Loucy (cell line): ENCODE measurements at regions not wholly inside any gene's neighbourhood (a gene's known extent, or its start where the extent isn't known, plus 50 kb on each side); places are given as distances from the start of the nearest gene placed in this dataset.

Experiments used
- EZH2phosphoT487 ChIP-seq: fragments of 200-600 bp; IDR thresholded peaks from 2 replicates; pipeline ENCODE4 v1.6.1; 2018; ENCODE audit warnings: antibody characterized with exemption, mild to moderate bottlenecking, moderate library complexity, borderline replicate concordance
- TF ChIP-seq, protein P1 (sequence below): fragments of 200-600 bp; sonication (generic); conservative IDR thresholded peaks from 2 replicates; pipeline ENCODE4 v1.5.1; 2014; ENCODE audit warnings: mild to moderate bottlenecking, antibody characterized with exemption, low read length

DNA sequence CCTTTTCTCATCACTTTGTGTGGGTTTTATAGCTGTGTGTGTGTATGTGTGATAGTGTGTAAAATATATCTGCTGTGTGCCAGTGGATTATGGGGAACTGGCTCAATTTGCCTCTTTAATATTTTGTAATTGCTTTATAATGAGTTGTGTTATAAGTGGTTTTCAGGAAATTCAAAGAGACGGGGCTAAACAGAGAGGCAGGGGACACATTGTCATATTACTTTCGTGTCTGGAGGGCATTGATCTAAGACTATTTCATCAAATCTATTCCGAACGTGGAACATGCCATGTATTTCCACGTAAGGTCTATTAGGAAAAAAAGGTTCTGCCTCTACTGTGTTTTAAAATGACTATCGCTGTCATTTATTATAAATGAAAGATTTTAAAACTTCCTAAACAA is 793.2 kb upstream of the TMEM132C start:
- TF ChIP-seq, protein P1, sequence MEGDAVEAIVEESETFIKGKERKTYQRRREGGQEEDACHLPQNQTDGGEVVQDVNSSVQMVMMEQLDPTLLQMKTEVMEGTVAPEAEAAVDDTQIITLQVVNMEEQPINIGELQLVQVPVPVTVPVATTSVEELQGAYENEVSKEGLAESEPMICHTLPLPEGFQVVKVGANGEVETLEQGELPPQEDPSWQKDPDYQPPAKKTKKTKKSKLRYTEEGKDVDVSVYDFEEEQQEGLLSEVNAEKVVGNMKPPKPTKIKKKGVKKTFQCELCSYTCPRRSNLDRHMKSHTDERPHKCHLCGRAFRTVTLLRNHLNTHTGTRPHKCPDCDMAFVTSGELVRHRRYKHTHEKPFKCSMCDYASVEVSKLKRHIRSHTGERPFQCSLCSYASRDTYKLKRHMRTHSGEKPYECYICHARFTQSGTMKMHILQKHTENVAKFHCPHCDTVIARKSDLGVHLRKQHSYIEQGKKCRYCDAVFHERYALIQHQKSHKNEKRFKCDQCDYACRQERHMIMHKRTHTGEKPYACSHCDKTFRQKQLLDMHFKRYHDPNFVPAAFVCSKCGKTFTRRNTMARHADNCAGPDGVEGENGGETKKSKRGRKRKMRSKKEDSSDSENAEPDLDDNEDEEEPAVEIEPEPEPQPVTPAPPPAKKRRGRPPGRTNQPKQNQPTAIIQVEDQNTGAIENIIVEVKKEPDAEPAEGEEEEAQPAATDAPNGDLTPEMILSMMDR, result no peak
- TF ChIP-seq EZH2phosphoT487, result no peak
